GM10266 (cell line): ENCODE measurements at regions not wholly inside any gene's neighbourhood (a gene's known extent, or its start where the extent isn't known, plus 50 kb on each side); places are given as distances from the start of the nearest gene placed in this dataset.

Experiments used
- DNase-seq: peaks from one replicate; pipeline ENCODE4 v3.0.0; 2012; ENCODE audit errors: extremely low spot score
- TF ChIP-seq, protein P1 (sequence below): IDR thresholded peaks from 2 replicates; pipeline ENCODE4 v1.5.1; 2012; ENCODE audit warnings: mild to moderate bottlenecking, low read depth; ENCODE audit not compliant: control insufficient read depth, insufficient read depth; ENCODE audit errors: missing control alignments

DNA sequence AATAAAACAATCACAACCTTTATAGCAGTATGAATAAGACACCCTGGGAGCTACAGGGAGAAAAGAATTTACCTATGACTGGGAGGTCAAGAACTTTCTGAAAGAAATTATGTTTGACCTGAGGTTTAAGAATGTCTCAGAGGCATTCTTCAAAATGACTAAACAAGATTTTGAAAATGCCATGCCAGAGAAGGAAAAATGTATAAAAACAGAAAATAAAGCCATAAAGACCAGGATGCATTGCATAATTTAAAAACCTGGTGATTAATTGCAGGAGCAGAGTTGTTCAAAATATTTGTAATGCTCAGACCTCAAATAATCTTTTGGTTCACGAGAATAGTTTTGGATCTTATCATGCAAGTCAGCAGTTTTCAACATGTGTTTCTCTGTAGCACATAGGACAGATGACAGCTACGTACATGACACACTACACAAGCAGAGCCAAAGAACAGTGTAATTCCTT lies 954.7 kb upstream of the ARRDC3 start:
- TF ChIP-seq, protein P1, sequence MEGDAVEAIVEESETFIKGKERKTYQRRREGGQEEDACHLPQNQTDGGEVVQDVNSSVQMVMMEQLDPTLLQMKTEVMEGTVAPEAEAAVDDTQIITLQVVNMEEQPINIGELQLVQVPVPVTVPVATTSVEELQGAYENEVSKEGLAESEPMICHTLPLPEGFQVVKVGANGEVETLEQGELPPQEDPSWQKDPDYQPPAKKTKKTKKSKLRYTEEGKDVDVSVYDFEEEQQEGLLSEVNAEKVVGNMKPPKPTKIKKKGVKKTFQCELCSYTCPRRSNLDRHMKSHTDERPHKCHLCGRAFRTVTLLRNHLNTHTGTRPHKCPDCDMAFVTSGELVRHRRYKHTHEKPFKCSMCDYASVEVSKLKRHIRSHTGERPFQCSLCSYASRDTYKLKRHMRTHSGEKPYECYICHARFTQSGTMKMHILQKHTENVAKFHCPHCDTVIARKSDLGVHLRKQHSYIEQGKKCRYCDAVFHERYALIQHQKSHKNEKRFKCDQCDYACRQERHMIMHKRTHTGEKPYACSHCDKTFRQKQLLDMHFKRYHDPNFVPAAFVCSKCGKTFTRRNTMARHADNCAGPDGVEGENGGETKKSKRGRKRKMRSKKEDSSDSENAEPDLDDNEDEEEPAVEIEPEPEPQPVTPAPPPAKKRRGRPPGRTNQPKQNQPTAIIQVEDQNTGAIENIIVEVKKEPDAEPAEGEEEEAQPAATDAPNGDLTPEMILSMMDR: no peak
- no peak for DNase-seq

DNA sequence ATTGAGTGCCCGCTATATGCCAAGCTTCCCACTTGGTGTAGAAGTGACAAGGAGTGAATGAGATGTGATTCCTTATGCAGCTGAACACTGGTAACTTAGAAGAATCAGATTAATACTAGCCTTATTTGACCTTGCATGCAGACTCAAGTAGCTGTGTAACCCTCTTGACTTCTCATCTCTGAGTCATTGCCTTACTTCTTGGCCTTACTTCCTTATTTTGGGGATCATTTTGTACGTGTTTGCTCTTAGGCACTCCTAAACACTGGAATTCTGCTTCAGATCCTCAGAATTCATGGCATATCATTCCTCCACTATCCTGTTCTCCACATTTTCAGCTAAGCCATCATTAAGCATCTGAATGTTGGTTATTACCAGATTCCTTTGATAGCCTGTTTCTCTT lies 948.9 kb upstream of the ARRDC3 start:
- TF ChIP-seq, protein P1: no peak
- DNase-seq: no peak

DNA sequence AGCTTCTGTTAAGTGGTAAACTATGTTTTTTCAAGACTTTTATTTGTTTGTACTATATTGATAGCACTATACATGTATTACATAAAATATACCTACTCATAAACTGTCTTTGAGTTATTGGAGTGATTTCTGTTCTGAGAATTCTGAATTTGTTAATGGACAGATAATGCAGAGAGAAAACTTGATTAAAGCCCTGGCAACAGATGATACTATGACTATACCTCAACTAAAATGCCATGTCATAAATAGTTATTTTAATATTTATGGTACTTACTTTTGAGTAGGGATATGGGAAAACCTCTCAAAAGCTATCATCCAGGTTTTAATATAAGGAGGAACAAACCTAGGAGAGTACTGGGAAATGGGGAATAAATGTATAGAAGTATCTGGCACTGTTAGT lies 947.2 kb upstream of the ARRDC3 start:
- no peak for DNase-seq
- TF ChIP-seq, protein P1: no peak

DNA sequence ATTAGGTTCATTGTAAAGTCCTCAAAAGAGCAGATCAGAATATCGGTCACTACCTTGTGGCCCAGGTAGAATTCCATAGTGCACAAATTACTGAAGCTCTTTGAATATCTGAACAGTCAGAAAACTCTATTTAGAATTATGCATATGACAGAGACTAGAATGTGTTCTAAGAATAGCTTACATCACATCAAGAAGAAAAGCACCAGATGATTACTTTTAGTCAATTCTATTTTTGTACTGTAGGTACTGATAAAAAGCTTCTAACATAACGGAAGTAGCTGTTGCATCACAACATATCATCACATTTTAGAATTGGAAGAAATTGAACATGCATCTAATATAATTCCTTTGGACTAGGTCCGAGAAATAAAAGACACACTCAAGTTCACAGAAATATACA lies 946.6 kb upstream of the ARRDC3 start:
- DNase-seq: no peak
- TF ChIP-seq, protein P1: no peak

DNA sequence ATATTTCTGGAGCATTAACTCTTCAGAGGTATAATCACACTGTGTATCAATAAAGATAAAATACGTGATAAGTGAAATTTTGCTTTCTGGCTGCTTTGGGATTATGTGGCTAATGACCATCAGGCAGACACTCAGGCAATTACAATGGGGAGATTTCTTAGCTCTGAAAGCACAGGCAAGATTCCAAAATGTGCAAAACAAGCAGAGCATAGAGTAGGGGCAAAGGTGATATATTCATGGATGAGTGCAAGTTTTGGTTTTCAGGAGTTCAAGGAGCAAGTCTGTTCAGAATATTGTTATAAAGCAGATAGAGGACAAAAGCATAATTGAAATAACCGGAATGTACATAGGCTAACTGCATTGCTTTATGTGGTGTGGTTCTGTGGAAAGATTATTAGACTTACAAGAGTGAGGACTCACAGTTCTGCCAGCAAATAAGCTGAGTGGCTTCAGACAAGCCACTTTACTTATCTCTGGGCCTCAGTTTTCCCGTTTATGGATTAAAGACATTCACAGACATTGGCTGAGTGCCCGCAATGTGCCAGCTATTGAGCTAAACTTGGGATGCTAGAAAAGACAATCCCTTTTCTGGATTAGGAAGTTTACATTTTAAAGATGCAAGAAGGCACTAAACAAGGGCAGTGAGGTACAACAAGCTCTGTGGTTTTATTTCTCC lies 945.6 kb upstream of the ARRDC3 start:
- DNase-seq: no peak
- TF ChIP-seq, protein P1: no peak

DNA sequence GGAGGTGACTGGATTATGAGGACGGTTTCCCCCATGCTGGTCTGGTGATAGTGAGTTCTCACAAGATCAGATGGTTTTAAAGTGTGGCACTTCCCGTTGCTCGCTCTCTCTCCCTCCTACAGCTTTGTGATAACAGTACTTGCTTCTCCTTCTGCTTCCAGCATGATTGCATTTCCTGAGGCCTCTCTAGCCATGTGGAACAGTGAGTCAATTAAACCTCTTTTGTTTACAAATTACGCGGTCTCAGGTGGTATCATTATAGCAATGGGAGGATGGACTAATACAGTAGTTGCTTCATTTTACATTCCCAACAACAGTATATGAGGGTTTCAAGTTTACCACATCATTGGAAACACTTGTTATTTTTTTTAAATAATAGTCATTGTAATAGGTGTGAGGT lies 937.3 kb upstream of the ARRDC3 start:
- TF ChIP-seq, protein P1: no peak
- no peak for DNase-seq

DNA sequence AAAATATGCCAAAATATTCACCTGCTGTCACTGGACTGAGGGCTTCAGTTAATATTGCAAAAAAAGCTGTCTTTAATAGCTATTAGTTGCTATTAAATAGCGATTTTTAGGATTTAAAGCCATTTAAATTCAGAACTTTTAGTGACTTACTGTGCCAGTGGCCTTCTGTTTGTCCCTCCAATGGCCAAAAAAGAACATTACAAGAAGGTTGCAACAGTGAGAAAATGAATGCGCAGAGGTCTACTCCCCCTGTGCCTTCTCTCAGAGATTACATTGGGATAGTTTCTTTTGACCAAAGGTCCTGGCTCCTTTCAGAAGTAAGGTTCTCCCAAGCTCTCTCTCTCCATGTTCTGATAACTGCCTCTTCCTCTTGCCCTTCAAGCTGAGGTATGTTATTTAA lies 930.3 kb upstream of the ARRDC3 start:
- TF ChIP-seq, protein P1: no peak
- DNase-seq: no peak
